ENCODE measurements at regions not wholly inside any gene's neighbourhood (a gene's known extent, or its start where the extent isn't known, plus 50 kb on each side); places are given as distances from the start of the nearest gene placed in this dataset.
"Not testable (repeated sequence)": the region's sequence is repeated elsewhere in the genome, so short reads cannot be mapped to it uniquely, and the experiment has no call there.

- not testable (repeated sequence) for H3K9ac ChIP-seq (ENCODE audit: low read depth, low read length); H3K4me2 ChIP-seq (ENCODE audit: low read length); H3K27me3 ChIP-seq (ENCODE audit: control insufficient read depth, insufficient read depth, low read length); H3K36me3 ChIP-seq (ENCODE audit: insufficient read depth, low read length); H3K4me1 ChIP-seq (ENCODE audit: control insufficient read depth, insufficient read depth, low read length); H3K9me3 ChIP-seq (replicated peaks; ENCODE audit: low read length); H3K4me3 ChIP-seq (ENCODE audit: low read length)
Measured at GRCh38 chr6:50421041-50421440, 292.3 kb upstream of the TFAP2D start.

- Histone ChIP-seq H3K9ac (ENCODE audit: low read depth, low read length) (no peak overlapping the region), H3K9me3 (replicated peaks; ENCODE audit: low read length) (no peaks in the 10 kb centered on the region), H3K27me3 (ENCODE audit: control insufficient read depth, insufficient read depth, low read length) (no peaks in the 10 kb centered on the region), H3K36me3 (ENCODE audit: insufficient read depth, low read length) (no peaks in the 10 kb centered on the region), H3K4me3 (ENCODE audit: low read length) (no peak overlapping the region), H3K4me1 (ENCODE audit: control insufficient read depth, insufficient read depth, low read length) (no peaks in the 10 kb centered on the region), H3K4me2 (ENCODE audit: low read length) (no peak overlapping the region)
Measured at GRCh38 chr6:50427267-50427666, 286.1 kb upstream of the TFAP2D start.

GRCh38 chr6:50437901-50438300, 275.4 kb upstream of the TFAP2D start:
- H3K27me3 ChIP-seq (ENCODE audit: control insufficient read depth, insufficient read depth, low read length): no peaks in the 10 kb centered on the region
- no peak overlapping the region for H3K4me3 ChIP-seq (ENCODE audit: low read length)
- H3K4me1 ChIP-seq (ENCODE audit: control insufficient read depth, insufficient read depth, low read length): no peaks in the 10 kb centered on the region
- H3K9ac ChIP-seq (ENCODE audit: low read depth, low read length): no peak overlapping the region
- no peak overlapping the region for H3K4me2 ChIP-seq (ENCODE audit: low read length)
- no peaks in the 10 kb centered on the region for H3K36me3 ChIP-seq (ENCODE audit: insufficient read depth, low read length)
- no peaks in the 10 kb centered on the region for H3K9me3 ChIP-seq (replicated peaks; ENCODE audit: low read length)

- Histone ChIP-seq H3K4me3 (ENCODE audit: low read length) (no peak overlapping the region), H3K27me3 (ENCODE audit: control insufficient read depth, insufficient read depth, low read length) (no peaks in the 10 kb centered on the region), H3K4me2 (ENCODE audit: low read length) (no peak overlapping the region), H3K4me1 (ENCODE audit: control insufficient read depth, insufficient read depth, low read length) (no peaks in the 10 kb centered on the region), H3K9me3 (replicated peaks; ENCODE audit: low read length) (no peaks in the 10 kb centered on the region), H3K9ac (ENCODE audit: low read depth, low read length) (no peak overlapping the region), H3K36me3 (ENCODE audit: insufficient read depth, low read length) (no peaks in the 10 kb centered on the region)
Measured at GRCh38 chr6:50442531-50443040, 270.7 kb upstream of the TFAP2D start.

GRCh38 chr6:50443144-50443543, 270.2 kb upstream of the TFAP2D start:
- no peak overlapping the region for H3K9ac ChIP-seq (ENCODE audit: low read depth, low read length)
- H3K27me3 ChIP-seq (ENCODE audit: control insufficient read depth, insufficient read depth, low read length): no peaks in the 10 kb centered on the region
- H3K9me3 ChIP-seq (replicated peaks; ENCODE audit: low read length): no peaks in the 10 kb centered on the region
- no peak overlapping the region for H3K4me2 ChIP-seq (ENCODE audit: low read length)
- no peak overlapping the region for H3K4me3 ChIP-seq (ENCODE audit: low read length)
- H3K36me3 ChIP-seq (ENCODE audit: insufficient read depth, low read length): no peaks in the 10 kb centered on the region
- no peaks in the 10 kb centered on the region for H3K4me1 ChIP-seq (ENCODE audit: control insufficient read depth, insufficient read depth, low read length)

- no peak overlapping the region for H3K9ac ChIP-seq (ENCODE audit: low read depth, low read length)
- H3K4me1 ChIP-seq (ENCODE audit: control insufficient read depth, insufficient read depth, low read length): no peaks in the 10 kb centered on the region
- H3K36me3 ChIP-seq (ENCODE audit: insufficient read depth, low read length): no peaks in the 10 kb centered on the region
- no peaks in the 10 kb centered on the region for H3K9me3 ChIP-seq (replicated peaks; ENCODE audit: low read length)
- H3K4me2 ChIP-seq (ENCODE audit: low read length): no peak overlapping the region
- H3K27me3 ChIP-seq (ENCODE audit: control insufficient read depth, insufficient read depth, low read length): no peaks in the 10 kb centered on the region
- no peak overlapping the region for H3K4me3 ChIP-seq (ENCODE audit: low read length)
Measured at GRCh38 chr6:50449128-50449527, 264.2 kb upstream of the TFAP2D start.

- Histone ChIP-seq H3K9me3 (replicated peaks; ENCODE audit: low read length) (no peaks in the 10 kb centered on the region), H3K4me3 (ENCODE audit: low read length) (no peak overlapping the region), H3K36me3 (ENCODE audit: insufficient read depth, low read length) (no peaks in the 10 kb centered on the region), H3K4me1 (ENCODE audit: control insufficient read depth, insufficient read depth, low read length) (no peaks in the 10 kb centered on the region), H3K4me2 (ENCODE audit: low read length) (no peak overlapping the region), H3K27me3 (ENCODE audit: control insufficient read depth, insufficient read depth, low read length) (no peaks in the 10 kb centered on the region), H3K9ac (ENCODE audit: low read depth, low read length) (no peak overlapping the region)
Measured at GRCh38 chr6:50451826-50452400, 261.4 kb upstream of the TFAP2D start.

- peaks cover 3% of the 10 kb centered on the region for H3K9me3 ChIP-seq (replicated peaks; ENCODE audit: low read length)
- no peaks in the 10 kb centered on the region for H3K36me3 ChIP-seq (ENCODE audit: insufficient read depth, low read length)
- H3K27me3 ChIP-seq (ENCODE audit: control insufficient read depth, insufficient read depth, low read length): no peaks in the 10 kb centered on the region
- H3K9ac ChIP-seq (ENCODE audit: low read depth, low read length): no peak overlapping the region
- H3K4me1 ChIP-seq (ENCODE audit: control insufficient read depth, insufficient read depth, low read length): no peaks in the 10 kb centered on the region
- H3K4me3 ChIP-seq (ENCODE audit: low read length): no peak overlapping the region
- H3K4me2 ChIP-seq (ENCODE audit: low read length): no peak overlapping the region
Measured at GRCh38 chr6:50455029-50455428, 258.3 kb upstream of the TFAP2D start.

- Histone ChIP-seq H3K9ac (ENCODE audit: low read depth, low read length) (no peak overlapping the region), H3K4me2 (ENCODE audit: low read length) (no peak overlapping the region), H3K36me3 (ENCODE audit: insufficient read depth, low read length) (no peaks in the 10 kb centered on the region), H3K27me3 (ENCODE audit: control insufficient read depth, insufficient read depth, low read length) (no peaks in the 10 kb centered on the region), H3K9me3 (replicated peaks; ENCODE audit: low read length) (peaks cover 3% of the 10 kb centered on the region), H3K4me1 (ENCODE audit: control insufficient read depth, insufficient read depth, low read length) (no peaks in the 10 kb centered on the region), H3K4me3 (ENCODE audit: low read length) (no peak overlapping the region)
Measured at GRCh38 chr6:50457351-50457750, 256.0 kb upstream of the TFAP2D start.

- Histone ChIP-seq H3K4me1 (ENCODE audit: control insufficient read depth, insufficient read depth, low read length) (no peaks in the 10 kb centered on the region), H3K36me3 (ENCODE audit: insufficient read depth, low read length) (no peaks in the 10 kb centered on the region), H3K4me2 (ENCODE audit: low read length) (no peak overlapping the region), H3K9ac (ENCODE audit: low read depth, low read length) (no peak overlapping the region), H3K9me3 (replicated peaks; ENCODE audit: low read length) (peaks cover 3% of the 10 kb centered on the region), H3K27me3 (ENCODE audit: control insufficient read depth, insufficient read depth, low read length) (no peaks in the 10 kb centered on the region), H3K4me3 (ENCODE audit: low read length) (no peak overlapping the region)
Measured at GRCh38 chr6:50461696-50462095, 251.6 kb upstream of the TFAP2D start.

- H3K9me3 ChIP-seq (replicated peaks; ENCODE audit: low read length): no peaks in the 10 kb centered on the region
- H3K27me3 ChIP-seq (ENCODE audit: control insufficient read depth, insufficient read depth, low read length): no peaks in the 10 kb centered on the region
- H3K9ac ChIP-seq (ENCODE audit: low read depth, low read length): no peak overlapping the region
- H3K36me3 ChIP-seq (ENCODE audit: insufficient read depth, low read length): no peaks in the 10 kb centered on the region
- H3K4me2 ChIP-seq (ENCODE audit: low read length): no peak overlapping the region
- H3K4me3 ChIP-seq (ENCODE audit: low read length): no peak overlapping the region
- H3K4me1 ChIP-seq (ENCODE audit: control insufficient read depth, insufficient read depth, low read length): no peaks in the 10 kb centered on the region
Measured at GRCh38 chr6:50463931-50464330, 249.4 kb upstream of the TFAP2D start.

GRCh38 chr6:50467931-50468330, 245.4 kb upstream of the TFAP2D start:
- Histone ChIP-seq H3K9ac (ENCODE audit: low read depth, low read length) (no peak overlapping the region), H3K36me3 (ENCODE audit: insufficient read depth, low read length) (no peaks in the 10 kb centered on the region), H3K4me1 (ENCODE audit: control insufficient read depth, insufficient read depth, low read length) (no peaks in the 10 kb centered on the region), H3K27me3 (ENCODE audit: control insufficient read depth, insufficient read depth, low read length) (no peaks in the 10 kb centered on the region), H3K4me3 (ENCODE audit: low read length) (no peak overlapping the region), H3K9me3 (replicated peaks; ENCODE audit: low read length) (no peaks in the 10 kb centered on the region), H3K4me2 (ENCODE audit: low read length) (no peak overlapping the region)
